ENCODE measurements at regions not wholly inside any gene's neighbourhood (a gene's known extent, or its start where the extent isn't known, plus 50 kb on each side); places are given as distances from the start of the nearest gene placed in this dataset.

GRCh38 chr2:106631281-106631680 lies 144.1 kb downstream of the CD8B2 start:
- DNase-seq = no peak

GRCh38 chr2:106638043-106638442 lies 150.9 kb downstream of the CD8B2 start:
- no peak for DNase-seq

- no peak for DNase-seq
These were observed 151.4 kb downstream of the CD8B2 start for GRCh38 chr2:106638580-106638979.

- DNase-seq = no peak
These were observed 155.5 kb downstream of the CD8B2 start for GRCh38 chr2:106642679-106643078.

- DNase-seq = no peak
These were observed 157.5 kb downstream of the CD8B2 start for GRCh38 chr2:106644623-106645022.

- DNase-seq = no peak
These were observed 159.4 kb downstream of the CD8B2 start for GRCh38 chr2:106646605-106647004.

- DNase-seq = no peak
These were observed 162.1 kb downstream of the CD8B2 start for GRCh38 chr2:106649306-106649705.

GRCh38 chr2:106653465-106653864 lies 166.3 kb downstream of the CD8B2 start:
- no peak for DNase-seq

- DNase-seq = no peak
These were observed 171.5 kb downstream of the CD8B2 start for GRCh38 chr2:106658616-106659015.

GRCh38 chr2:106664669-106665068 lies 177.5 kb downstream of the CD8B2 start:
- DNase-seq = no peak

GRCh38 chr2:106667478-106668070 lies 180.4 kb downstream of the CD8B2 start:
- no peak for DNase-seq

GRCh38 chr2:106685180-106685897 lies 198.2 kb downstream of the CD8B2 start:
- no peak for DNase-seq

- DNase-seq = no peak
These were observed 199.2 kb downstream of the ST6GAL2 start for GRCh38 chr2:106686814-106687213.

- DNase-seq = no peak
These were observed 190.9 kb downstream of the ST6GAL2 start for GRCh38 chr2:106694964-106695470.

- no peak for DNase-seq
These were observed 190.0 kb downstream of the ST6GAL2 start for GRCh38 chr2:106695919-106696318.

- no peak for DNase-seq
These were observed 185.4 kb downstream of the ST6GAL2 start for GRCh38 chr2:106700616-106701015.

GRCh38 chr2:106701203-106702022 lies 184.6 kb downstream of the ST6GAL2 start:
- no peak for DNase-seq

- DNase-seq = no peak
These were observed 182.8 kb downstream of the ST6GAL2 start for GRCh38 chr2:106703161-106703560.

GRCh38 chr2:106704798-106705197 lies 181.2 kb downstream of the ST6GAL2 start:
- DNase-seq = no peak

- no peak for DNase-seq
These were observed 180.1 kb downstream of the ST6GAL2 start for GRCh38 chr2:106705877-106706276.

GRCh38 chr2:106706283-106706682 lies 179.7 kb downstream of the ST6GAL2 start:
- DNase-seq = no peak

- no peak for DNase-seq
These were observed 177.8 kb downstream of the ST6GAL2 start for GRCh38 chr2:106708209-106708608.

GRCh38 chr2:106709229-106709628 lies 176.7 kb downstream of the ST6GAL2 start:
- no peak for DNase-seq

GRCh38 chr2:106719222-106719621 lies 166.7 kb downstream of the ST6GAL2 start:
- no peak for DNase-seq
